Endothelial cell of umbilical vein (primary cell): ENCODE measurements at regions not wholly inside any gene's neighbourhood (a gene's known extent, or its start where the extent isn't known, plus 50 kb on each side); places are given as distances from the start of the nearest gene placed in this dataset.

Experiments used
- BruUV-seq: library from RNA; stranded (reverse); fragments of 400-500 nt; replicated peaks from 2 replicates; lab custom pipeline; 2021; lab: Mats Ljungman, UMichigan
- CTCF ChIA-PET: fragments of 300-600, 350-600 bp; sonication (Branson Sonifier 250); formaldehyde crosslinking; loops from one replicate; lab custom pipeline; 2021; ENCODE audit warnings: antibody characterized with exemption, inconsistent platforms; lab: Charles Lee
- POLR2A ChIA-PET: fragments of 300-600, 350-600 bp; sonication (Branson Sonifier 250); formaldehyde crosslinking; loops from one replicate; lab custom pipeline; 2021; ENCODE audit warnings: antibody characterized with exemption, inconsistent platforms; lab: Charles Lee
- DNase-seq: peaks from one replicate; pipeline ENCODE4 v3.0.0-alpha.2; 2011; ENCODE audit warnings: low read depth, low spot score
- FAIRE-seq: peaks from 2 replicates; lab custom pipeline; 2011; peaks lifted over from hg19 to GRCh38; lab: Jason Lieb, UNC
- H2AFZ ChIP-seq: 2 replicates; pipeline ENCODE4 v1.6.0; 2012; ENCODE audit warnings: low read depth, low read length, control low read depth, inconsistent platforms
- H3K27ac ChIP-seq: 2 replicates; pipeline ENCODE4 v1.5.1; 2011; ENCODE audit warnings: low read depth, mild to moderate bottlenecking, control low read depth, low read length, moderate library complexity; ENCODE audit not compliant: insufficient read depth
- H3K27me3 ChIP-seq, 2 experiments: 2 replicates each; pipeline versions ENCODE4 v1.6.0 to v1.6.1; 2011; ENCODE audit warnings: low read length in 2 of 2, mixed read lengths in 1 of 2; ENCODE audit not compliant: control insufficient read depth in 2 of 2, insufficient read depth in 2 of 2
- H3K36me3 ChIP-seq, 2 experiments: 2 replicates in 1 of 2; 3 replicates in 1 of 2; pipeline ENCODE4 v1.5.1; 2011; ENCODE audit warnings: low read length in 2 of 2, mild to moderate bottlenecking in 1 of 2, moderate library complexity in 1 of 2; ENCODE audit not compliant: control insufficient read depth in 2 of 2, insufficient read depth in 2 of 2; ENCODE audit errors: extremely low read depth in 1 of 2
- H3K4me1 ChIP-seq: 3 replicates; pipeline ENCODE4 v1.5.1; 2011; ENCODE audit warnings: mild to moderate bottlenecking, low read length; ENCODE audit not compliant: control insufficient read depth, insufficient read depth; ENCODE audit errors: extremely low read depth
- H3K4me2 ChIP-seq: 2 replicates; pipeline ENCODE4 v1.6.1; 2011; ENCODE audit warnings: low read length, control low read depth, mixed read lengths; ENCODE audit not compliant: insufficient read depth
- H3K4me3 ChIP-seq, 3 experiments: fragments of 200-600 bp in 1 of 3; sonication (generic), shearing (Covaris generic) in 1 of 3; replicated peaks in 1 of 3; 2 replicates each; pipeline ENCODE4 v1.5.1; 2011 to 2016; ENCODE audit warnings: control low read depth in 3 of 3, low read length in 3 of 3, mild to moderate bottlenecking in 2 of 3, inconsistent platforms in 1 of 3, low read depth in 1 of 3, moderate library complexity in 1 of 3; ENCODE audit not compliant: insufficient read depth in 1 of 3
- H3K79me2 ChIP-seq: 2 replicates; pipeline ENCODE4 v1.6.0; 2012; ENCODE audit warnings: low read length, inconsistent platforms; ENCODE audit not compliant: control insufficient read depth, insufficient read depth
- H3K9ac ChIP-seq: replicated peaks from 2 replicates; pipeline ENCODE3; 2011; ENCODE audit warnings: low read length, control low read depth; ENCODE audit not compliant: insufficient read depth; ENCODE audit errors: extremely low read depth
- H3K9me1 ChIP-seq: replicated peaks from 3 replicates; pipeline ENCODE4 v1.6.0; 2011; ENCODE audit warnings: mild to moderate bottlenecking, low read length; ENCODE audit not compliant: control insufficient read depth, insufficient read depth; ENCODE audit errors: extremely low read depth
- H3K9me3 ChIP-seq: replicated peaks from 2 replicates; pipeline ENCODE4 v1.5.1; 2012; ENCODE audit warnings: low read length, inconsistent platforms; ENCODE audit not compliant: control insufficient read depth, insufficient read depth
- H4K20me1 ChIP-seq: replicated peaks from 2 replicates; pipeline ENCODE3; 2011; ENCODE audit warnings: mild to moderate bottlenecking, low read length; ENCODE audit not compliant: control insufficient read depth, insufficient read depth; ENCODE audit errors: extremely low read depth
- CTCF ChIP-seq, 2 donors: IDR thresholded peaks; 1 replicate in 1 of 2; 2 replicates in 1 of 2; pipeline ENCODE4 v1.5.1; 2011; ENCODE audit warnings: low read length in 2 of 2, mild to moderate bottlenecking in 2 of 2, moderate library complexity in 2 of 2, control low read depth in 1 of 2, inconsistent platforms in 1 of 2, low read depth in 1 of 2; ENCODE audit not compliant: insufficient read depth in 1 of 2; ENCODE audit errors: extremely low read depth in 1 of 2
- EZH2 ChIP-seq: IDR thresholded peaks from 2 replicates; pipeline ENCODE4 v1.6.1; 2012; ENCODE audit warnings: borderline replicate concordance, low read depth, mild to moderate bottlenecking, moderate library complexity, low read length, inconsistent platforms; ENCODE audit not compliant: severe bottlenecking
- FOS ChIP-seq: IDR thresholded peaks from 2 replicates; pipeline ENCODE4 v1.6.1; 2011; ENCODE audit warnings: mild to moderate bottlenecking, low read length, moderate library complexity, borderline replicate concordance; ENCODE audit not compliant: insufficient read depth
- GATA2 ChIP-seq: IDR thresholded peaks from 2 replicates; pipeline ENCODE4 v1.7.0; 2011; ENCODE audit warnings: low read depth, mild to moderate bottlenecking, moderate library complexity, mixed read lengths, low read length; ENCODE audit not compliant: insufficient read length, insufficient read depth
- JUN ChIP-seq: IDR thresholded peaks from 2 replicates; pipeline ENCODE4 v1.6.1; 2011; ENCODE audit warnings: borderline replicate concordance, low read depth; ENCODE audit not compliant: insufficient read length, insufficient read depth
- MAX ChIP-seq: IDR thresholded peaks from 2 replicates; pipeline ENCODE4 v1.6.1; 2011; ENCODE audit not compliant: insufficient read depth, insufficient read length
- MYC ChIP-seq: IDR thresholded peaks from one replicate; pipeline ENCODE4 v1.6.1; 2011; ENCODE audit warnings: mild to moderate bottlenecking, low read depth, low read length
- POLR2A ChIP-seq: IDR thresholded peaks from 2 replicates; pipeline ENCODE4 v1.6.1; 2012; ENCODE audit warnings: low read depth, mild to moderate bottlenecking, control low read depth, low read length
- POLR2AphosphoS5 ChIP-seq: IDR thresholded peaks from 2 replicates; pipeline ENCODE4 v1.6.1; 2012; ENCODE audit warnings: low read depth, mild to moderate bottlenecking, control low read depth, low read length, moderate library complexity; ENCODE audit not compliant: insufficient read depth
- dilution Hi-C: fragments of 300-500 bp; cut with MboI; formaldehyde crosslinking; loops from one replicate; pipeline ENCODE4 v1.15.0; 2019; ENCODE audit warnings: low sequenced_read_pairs; ENCODE audit not compliant: extremely low pct_ligation_motif_present
- intact Hi-C: fragments of 100-400 bp; cut with micrococcal nuclease; formaldehyde crosslinking; loops from one replicate; pipeline ENCODE4 v1.10.0; 2022

GRCh38 chr16:59144326-59144725 lies 410.2 kb upstream of the GOT2 start:
- H3K4me3 ChIP-seq: no peak overlapping the region
- ChIA-PET POLR2A (no interaction called here), CTCF (interaction anchor here (1.2 kb wide), 1 partner anchor 8 kb away, joined by 3 read pairs; no protein-coding TSS in a partner anchor)
- dilution Hi-C loops: no loop called here
- DNase-seq (no peak), FAIRE-seq (no peak)
- H3K27ac ChIP-seq: no peak overlapping the region
- no TSS peak for BruUV-seq
- H2AFZ ChIP-seq: no peak overlapping the region
- H3K9ac ChIP-seq: no peak overlapping the region
- no peaks in the 10 kb centered on the region for H3K9me3 ChIP-seq
- H4K20me1 ChIP-seq: no peaks in the 10 kb centered on the region
- H3K4me1 ChIP-seq: no peaks in the 10 kb centered on the region
- no peaks in the 10 kb centered on the region for H3K36me3 ChIP-seq
- no peaks in the 10 kb centered on the region for H3K27me3 ChIP-seq
- intact Hi-C loops: no loop called here
- no peaks in the 10 kb centered on the region for H3K79me2 ChIP-seq
- no peak for TF ChIP-seq MYC
- TF ChIP-seq GATA2: no peak
- no peak for TF ChIP-seq POLR2A
- no peak for TF ChIP-seq EZH2
- no peak for TF ChIP-seq JUN
- TF ChIP-seq POLR2AphosphoS5: no peak
- no peak for TF ChIP-seq CTCF (IDR thresholded peaks at IDR 0.05; ENCODE audit: extremely low read depth in 1 of 2, insufficient read depth in 1 of 2, low read depth in 1 of 2, low read length in 2 of 2)
- no peak overlapping the region for H3K4me2 ChIP-seq
- H3K9me1 ChIP-seq: no peaks in the 10 kb centered on the region

GRCh38 chr16:59126486-59126885 lies 392.4 kb upstream of the GOT2 start:
- DNase-seq (no peak), FAIRE-seq (no peak)
- no peaks in the 10 kb centered on the region for H3K4me1 ChIP-seq
- no peak overlapping the region for H3K4me3 ChIP-seq
- no peak overlapping the region for H3K4me2 ChIP-seq
- TF ChIP-seq EZH2 (no peak), POLR2AphosphoS5 (no peak), MAX (no peak), GATA2 (no peak), POLR2A (no peak), CTCF (IDR thresholded peaks at IDR 0.05; ENCODE audit: extremely low read depth in 1 of 2, insufficient read depth in 1 of 2, low read depth in 1 of 2, low read length in 2 of 2) (no peak), FOS (no peak), MYC (no peak), JUN (no peak)
- no peak overlapping the region for H3K27ac ChIP-seq
- ChIA-PET POLR2A (no interaction called here), CTCF (interaction anchor here (1.1 kb wide), 1 partner anchor 18 kb away, joined by 3 read pairs; no protein-coding TSS in a partner anchor)
- no peaks in the 10 kb centered on the region for H3K79me2 ChIP-seq
- no peaks in the 10 kb centered on the region for H4K20me1 ChIP-seq
- dilution Hi-C loops (no loop called here), intact Hi-C loops (no loop called here)
- H3K27me3 ChIP-seq: no peaks in the 10 kb centered on the region
- BruUV-seq: no TSS peak
- H3K36me3 ChIP-seq: no peaks in the 10 kb centered on the region
- no peaks in the 10 kb centered on the region for H3K9me1 ChIP-seq
- no peaks in the 10 kb centered on the region for H3K9me3 ChIP-seq
- no peak overlapping the region for H3K9ac ChIP-seq
- H2AFZ ChIP-seq: no peak overlapping the region
